ENCODE measurements at regions not wholly inside any gene's neighbourhood (a gene's known extent, or its start where the extent isn't known, plus 50 kb on each side); places are given as distances from the start of the nearest gene placed in this dataset.

- no peak overlapping the region for H3K4me3 Mint-ChIP-seq
- H3K36me3 Mint-ChIP-seq (ENCODE audit: low read depth) = no peaks in the 10 kb centered on the region
- DNase-seq = no peak
- H3K9me3 Mint-ChIP-seq = peaks cover 20% of the 10 kb centered on the region
- TF ChIP-seq CTCF (IDR thresholded peaks at IDR 0.05) = no peak
- no peaks in the 10 kb centered on the region for H3K4me1 Mint-ChIP-seq (ENCODE audit: low read depth)
- H3K27me3 Mint-ChIP-seq (ENCODE audit: insufficient read depth) = peaks cover 3% of the 10 kb centered on the region; the same call in 1 of the 2 replicates
- H3K27ac Mint-ChIP-seq = no peak overlapping the region
These were observed 119.3 kb downstream of the PDHA2 start for GRCh38 chr4:95959182-95959581.

GRCh38 chr4:95959633-95960032 lies 119.7 kb downstream of the PDHA2 start:
- no peaks in the 10 kb centered on the region for H3K4me1 Mint-ChIP-seq (ENCODE audit: low read depth)
- H3K36me3 Mint-ChIP-seq (ENCODE audit: low read depth) = no peaks in the 10 kb centered on the region
- no peak overlapping the region for H3K27ac Mint-ChIP-seq
- H3K27me3 Mint-ChIP-seq (ENCODE audit: insufficient read depth) = peaks cover 3% of the 10 kb centered on the region; the same call in 1 of the 2 replicates
- no peak for TF ChIP-seq CTCF (IDR thresholded peaks at IDR 0.05)
- peaks cover 19% of the 10 kb centered on the region for H3K9me3 Mint-ChIP-seq
- no peak overlapping the region for H3K4me3 Mint-ChIP-seq
- no peak for DNase-seq

GRCh38 chr4:95963456-95963855 lies 123.6 kb downstream of the PDHA2 start:
- TF ChIP-seq CTCF (IDR thresholded peaks at IDR 0.05) = no peak
- no peak for DNase-seq
- no peak overlapping the region for H3K27ac Mint-ChIP-seq
- H3K9me3 Mint-ChIP-seq = peaks cover 17% of the 10 kb centered on the region
- peaks cover 3% of the 10 kb centered on the region; the same call in 1 of the 2 replicates for H3K27me3 Mint-ChIP-seq (ENCODE audit: insufficient read depth)
- H3K36me3 Mint-ChIP-seq (ENCODE audit: low read depth) = no peaks in the 10 kb centered on the region
- no peak overlapping the region for H3K4me3 Mint-ChIP-seq
- no peaks in the 10 kb centered on the region for H3K4me1 Mint-ChIP-seq (ENCODE audit: low read depth)

GRCh38 chr4:95979961-95980876 lies 140.3 kb downstream of the PDHA2 start:
- H3K4me1 Mint-ChIP-seq (ENCODE audit: low read depth) = no peaks in the 10 kb centered on the region
- no peak for TF ChIP-seq CTCF (IDR thresholded peaks at IDR 0.05)
- H3K27me3 Mint-ChIP-seq (ENCODE audit: insufficient read depth) = peaks cover 3% of the 10 kb centered on the region; the same call in 1 of the 2 replicates
- H3K36me3 Mint-ChIP-seq (ENCODE audit: low read depth) = 0 out of 2 replicates have a peak, but pooled peaks cover 5% of the 10 kb centered on the region
- H3K27ac Mint-ChIP-seq = no peak overlapping the region
- H3K9me3 Mint-ChIP-seq = peaks cover 48% of the 10 kb centered on the region
- DNase-seq = no peak
- no peak overlapping the region for H3K4me3 Mint-ChIP-seq

- Mint-ChIP-seq H3K4me3 (no peak overlapping the region), H3K36me3 (ENCODE audit: low read depth) (0 out of 2 replicates have a peak, but pooled peaks cover 5% of the 10 kb centered on the region), H3K27ac (no peak overlapping the region), H3K4me1 (ENCODE audit: low read depth) (no peaks in the 10 kb centered on the region), H3K9me3 (peaks cover 47% of the 10 kb centered on the region), H3K27me3 (ENCODE audit: insufficient read depth) (peaks cover 3% of the 10 kb centered on the region; the same call in 1 of the 2 replicates)
- no peak for TF ChIP-seq CTCF (IDR thresholded peaks at IDR 0.05)
- DNase-seq = no peak
These were observed 141.0 kb downstream of the PDHA2 start for GRCh38 chr4:95980877-95981360.
